ENCODE measurements at regions not wholly inside any gene's neighbourhood (a gene's known extent, or its start where the extent isn't known, plus 50 kb on each side); places are given as distances from the start of the nearest gene placed in this dataset.
"Not testable (repeated sequence)": the region's sequence is repeated elsewhere in the genome, so short reads cannot be mapped to it uniquely, and the experiment has no call there.

DNA sequence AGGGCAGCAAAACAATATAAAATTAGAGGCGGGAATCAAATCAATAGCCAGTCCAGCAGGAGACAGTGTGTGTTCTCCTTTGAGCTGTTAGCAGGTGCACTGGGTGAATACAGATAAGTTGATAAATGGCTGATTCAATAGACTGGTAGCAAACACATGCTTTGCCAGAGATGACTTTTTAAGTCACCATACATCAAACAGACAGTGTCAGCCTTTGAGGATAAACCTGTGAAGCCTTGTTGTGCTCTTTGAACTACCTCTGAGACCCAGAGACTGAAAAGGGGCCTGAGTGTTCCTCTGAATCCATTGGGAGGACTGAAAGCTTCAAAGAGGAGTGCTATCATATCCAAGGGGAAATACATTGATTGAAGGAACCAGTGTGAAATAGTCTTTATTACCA, 301.9 kb downstream of the RASEF start:
- no peak for DNase-seq

DNA sequence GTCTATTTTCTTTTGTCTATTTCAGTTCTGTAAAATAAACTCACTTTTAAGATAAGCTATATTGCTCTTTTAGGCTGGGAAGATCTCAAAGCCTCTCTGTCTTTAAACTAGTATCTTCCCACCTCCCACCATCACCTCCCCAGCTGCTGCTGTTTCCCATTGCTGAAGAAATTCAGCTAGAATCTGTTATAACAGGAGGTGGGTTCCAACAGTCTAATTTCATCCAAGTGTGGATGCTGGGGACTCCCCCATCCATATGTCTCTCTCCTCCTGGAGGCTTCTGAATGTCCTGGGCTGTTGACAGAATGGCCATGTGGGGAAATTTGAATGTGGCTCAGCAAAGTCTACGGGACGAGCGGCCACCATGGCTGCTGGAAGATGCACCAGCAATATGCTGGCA, 301.0 kb downstream of the RASEF start:
- DNase-seq = no peak

DNA sequence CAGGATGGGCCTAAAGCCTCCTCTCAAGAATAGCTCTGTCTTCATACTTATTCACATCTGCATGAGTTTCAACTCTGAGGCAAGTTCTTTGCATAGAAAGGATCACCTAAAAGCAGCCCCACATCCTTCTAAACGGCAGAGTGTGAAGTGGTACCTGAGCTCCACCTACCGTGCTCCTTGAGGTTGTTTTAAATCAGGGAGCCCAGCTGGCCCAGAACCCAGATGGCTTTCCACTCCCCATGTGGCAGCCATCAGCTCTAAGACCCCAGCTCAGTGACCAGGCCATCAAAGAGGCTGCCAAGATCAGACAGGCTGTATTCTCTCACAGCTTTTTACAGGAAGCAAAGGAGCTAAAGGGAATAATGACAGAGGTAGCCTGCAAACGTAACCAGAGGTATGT, 299.3 kb downstream of the RASEF start:
- DNase-seq = no peak

DNA sequence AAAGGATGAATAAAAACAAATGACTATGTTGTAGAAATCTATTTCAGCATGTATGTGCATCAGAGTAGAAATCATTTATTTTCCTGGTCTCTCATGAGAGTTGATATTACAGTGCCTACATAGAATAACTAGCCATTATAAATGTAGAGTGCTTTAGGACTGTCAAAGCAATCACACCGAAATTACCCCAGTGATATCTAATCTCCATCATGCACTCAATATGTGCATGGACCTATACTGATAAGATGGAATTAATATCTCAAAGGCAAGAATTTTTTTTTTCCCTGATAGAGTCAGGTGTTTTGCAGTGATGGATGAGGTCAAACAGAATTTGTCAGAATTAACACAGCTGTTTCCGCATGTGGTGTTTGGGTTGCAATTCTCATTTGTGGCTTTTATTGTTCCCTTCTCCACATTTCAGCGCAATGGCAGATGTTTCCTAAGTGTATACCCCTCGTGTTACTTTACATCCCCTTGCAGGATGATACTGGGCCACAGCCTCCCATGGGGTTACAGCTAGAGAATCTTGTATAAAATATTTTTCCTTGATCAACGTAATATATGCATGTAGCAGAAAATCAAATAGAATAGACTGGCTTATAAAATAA, 298.8 kb downstream of the RASEF start:
- no peak for DNase-seq

DNA sequence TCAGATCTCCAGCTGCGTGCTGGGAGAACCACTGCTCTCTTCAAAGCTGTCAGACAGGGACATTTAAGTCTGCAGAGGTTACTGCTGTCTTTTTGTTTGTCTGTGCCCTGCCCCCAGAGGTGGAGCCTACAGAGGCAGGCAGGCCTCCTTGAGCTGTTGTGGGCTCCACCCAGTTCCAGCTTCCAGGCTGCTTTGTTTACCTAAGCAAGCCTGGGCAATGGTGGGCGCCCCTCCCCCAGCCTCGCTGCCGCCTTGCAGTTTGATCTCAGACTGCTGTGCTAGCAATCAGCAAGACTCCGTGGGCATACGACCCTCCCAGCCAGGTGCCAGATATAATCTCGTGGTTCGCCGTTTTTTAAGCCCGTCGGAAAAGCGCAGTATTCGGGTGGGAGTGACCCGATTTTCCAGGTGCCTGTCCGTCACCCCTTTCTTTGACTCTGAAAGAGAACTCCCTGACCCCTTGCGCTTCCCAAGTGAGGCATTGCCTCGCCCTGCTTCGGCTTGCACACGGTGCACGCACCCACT, 288.2 kb downstream of the RASEF start:
- not testable (repeated sequence) for DNase-seq

DNA sequence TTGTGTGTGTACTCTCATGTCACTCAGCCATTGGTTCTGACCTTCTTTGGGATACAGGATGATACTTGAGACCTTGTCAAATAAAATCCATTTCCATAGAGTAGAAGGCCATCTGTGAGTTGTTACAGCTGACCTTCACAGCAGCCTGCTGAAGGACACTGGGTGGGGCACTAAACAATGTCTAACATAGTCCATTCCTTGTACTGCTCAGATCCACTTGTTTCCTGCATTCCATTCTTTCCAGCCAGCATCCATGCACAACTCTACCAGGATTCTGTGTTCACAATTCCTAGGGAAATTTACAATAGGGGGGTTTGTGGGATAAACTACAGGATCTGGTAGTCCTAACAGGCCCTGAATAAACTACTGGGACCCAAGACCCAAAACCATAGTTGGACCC, 286.4 kb downstream of the RASEF start:
- no peak for DNase-seq

DNA sequence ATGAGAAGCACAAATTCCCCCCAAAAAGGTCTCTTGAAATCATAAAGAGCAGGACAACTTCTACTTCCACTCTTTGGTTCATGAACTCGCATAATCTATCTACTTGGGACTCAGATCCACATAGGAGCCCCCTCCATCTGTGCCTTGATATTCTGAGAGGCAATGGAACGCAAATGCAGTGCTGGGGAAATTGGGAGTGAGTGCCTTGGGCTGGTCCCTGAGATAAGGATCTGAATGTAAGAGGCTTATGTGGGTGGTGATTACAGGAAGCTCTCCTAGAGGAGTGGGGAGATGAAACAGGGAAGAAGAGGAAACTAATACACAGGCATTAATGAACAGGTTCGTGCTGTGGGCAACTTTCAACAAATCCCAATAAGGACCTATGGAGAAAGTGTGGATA, 285.6 kb downstream of the RASEF start:
- DNase-seq = no peak

DNA sequence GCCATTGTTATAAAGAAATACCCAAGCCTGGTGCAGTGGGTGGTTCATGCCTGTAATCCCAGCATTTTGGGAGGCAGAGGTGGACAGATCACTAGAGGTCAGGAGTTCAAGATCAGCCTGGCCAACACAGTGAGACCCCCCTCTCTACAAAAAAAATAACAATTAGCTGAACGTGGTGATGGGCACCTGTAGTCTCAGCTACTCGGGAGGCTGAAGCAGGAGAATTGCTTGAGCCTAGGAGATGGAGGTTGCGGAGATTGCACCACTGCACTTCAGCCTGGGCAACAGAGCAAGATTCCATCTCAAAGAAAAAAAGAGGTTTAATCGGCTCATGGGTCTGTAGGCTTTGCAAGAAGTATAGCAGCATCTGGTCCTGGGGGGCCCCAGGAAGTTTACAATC, 284.0 kb downstream of the RASEF start:
- DNase-seq = not testable (repeated sequence)

DNA sequence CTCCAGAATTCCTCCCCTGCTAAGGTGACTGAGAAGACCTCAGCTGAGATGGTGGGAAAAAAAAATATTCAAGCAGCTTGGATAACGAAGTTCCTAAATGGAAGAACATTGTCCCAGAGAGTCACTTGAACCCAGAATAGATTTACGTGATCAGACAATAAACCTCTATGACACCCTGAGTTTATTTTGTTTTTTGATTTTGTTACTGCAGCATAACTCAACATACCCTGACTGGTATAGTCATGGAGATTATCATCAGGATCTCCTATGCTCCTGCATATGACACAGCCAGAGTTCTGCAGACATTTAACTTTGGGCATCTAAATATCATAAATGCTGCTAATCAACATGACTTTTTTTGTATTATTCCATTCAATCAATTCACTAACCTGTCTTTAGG, 282.9 kb downstream of the RASEF start:
- no peak for DNase-seq

DNA sequence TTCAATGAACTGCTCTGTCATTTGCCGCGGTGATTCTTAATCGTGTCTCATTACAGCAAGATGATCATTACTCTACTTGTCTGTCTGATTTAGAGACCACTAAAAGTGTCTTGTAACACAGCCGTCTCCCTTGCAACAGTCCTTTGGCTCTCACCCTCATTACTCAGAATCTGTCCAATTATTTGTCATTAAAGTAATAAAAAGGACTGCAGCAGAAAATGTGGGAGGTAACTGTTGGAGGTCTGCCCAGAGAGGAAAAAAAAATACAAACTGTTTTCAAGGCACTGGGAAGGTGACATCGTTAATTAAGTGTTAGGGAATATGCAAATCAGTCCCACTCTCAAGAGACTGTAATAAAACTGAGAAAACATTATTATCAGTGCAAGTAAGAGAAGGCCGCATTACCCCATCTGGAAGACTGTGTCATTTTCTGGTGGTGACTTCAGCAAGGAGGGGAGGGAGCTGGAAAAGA, 281.0 kb downstream of the RASEF start:
- no peak for DNase-seq

DNA sequence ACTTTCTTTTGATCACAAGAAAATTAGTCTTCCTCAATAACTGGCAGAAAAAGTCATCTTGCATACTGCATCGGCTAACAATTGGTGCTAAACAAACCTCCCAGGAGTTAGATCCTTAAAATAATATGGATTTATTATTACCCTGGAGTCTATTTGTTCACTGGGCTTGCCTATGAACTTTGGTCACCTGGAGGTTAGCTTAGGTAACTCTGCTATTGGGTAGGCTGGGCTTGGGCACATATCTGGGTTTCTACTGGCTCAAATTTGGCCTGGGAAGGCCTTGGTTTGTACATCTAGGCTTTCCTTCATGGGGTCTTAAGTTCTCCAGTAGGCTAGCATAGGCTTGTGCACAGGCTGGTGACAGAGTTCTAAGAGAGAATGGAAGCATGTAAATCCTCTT, 279.9 kb downstream of the RASEF start:
- DNase-seq = no peak

DNA sequence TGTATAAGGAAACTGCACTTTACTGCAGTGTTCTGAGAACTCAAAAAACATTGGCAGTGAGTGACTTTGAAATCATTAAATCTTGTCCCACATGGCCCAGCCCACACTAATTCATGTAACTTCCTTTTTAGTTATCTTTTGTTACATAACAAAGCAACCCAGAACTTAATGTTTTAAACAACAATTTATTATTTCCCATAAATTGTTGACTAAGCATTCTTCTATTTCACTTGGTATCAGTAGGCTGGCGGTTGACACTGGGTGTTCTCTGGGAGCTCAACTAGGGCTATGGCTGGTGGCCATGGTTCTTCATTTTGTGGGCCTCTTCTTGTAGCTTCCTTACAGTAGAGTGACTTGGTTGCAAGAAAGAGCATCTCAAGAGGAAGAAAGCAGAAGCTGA, 278.4 kb downstream of the RASEF start:
- no peak for DNase-seq

DNA sequence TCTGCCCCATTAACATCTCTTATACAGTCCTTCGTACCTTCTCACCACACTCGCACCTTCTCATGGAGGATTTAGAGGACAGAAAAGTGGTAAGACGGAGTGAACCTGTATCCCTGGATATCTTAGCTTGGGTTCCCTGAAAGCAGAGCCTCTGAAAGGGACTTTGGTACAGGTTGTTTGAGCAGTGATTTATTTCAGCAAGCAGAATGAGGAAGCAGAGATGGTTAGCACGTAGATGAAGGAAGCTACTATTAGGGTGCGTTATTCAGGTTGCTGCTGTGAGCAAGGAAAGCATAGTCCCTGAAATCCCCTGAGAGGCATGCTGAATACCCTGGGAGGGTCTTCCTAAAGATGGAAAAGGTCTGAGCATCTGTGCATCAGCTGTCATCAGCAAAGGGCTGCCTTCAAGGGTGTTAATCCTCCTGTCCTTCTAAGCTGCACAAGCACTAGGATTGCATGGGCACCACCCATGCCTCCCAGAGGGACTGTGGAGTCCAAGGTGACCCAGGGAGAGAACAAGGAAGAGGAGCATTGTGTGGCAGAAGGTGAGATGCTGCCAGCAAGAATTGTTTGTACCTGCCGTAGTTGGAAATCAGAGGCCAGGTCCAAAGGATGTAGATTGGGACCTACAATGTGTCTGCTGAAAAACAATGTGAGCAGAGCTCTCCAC, 273.7 kb downstream of the RASEF start:
- DNase-seq = no peak

DNA sequence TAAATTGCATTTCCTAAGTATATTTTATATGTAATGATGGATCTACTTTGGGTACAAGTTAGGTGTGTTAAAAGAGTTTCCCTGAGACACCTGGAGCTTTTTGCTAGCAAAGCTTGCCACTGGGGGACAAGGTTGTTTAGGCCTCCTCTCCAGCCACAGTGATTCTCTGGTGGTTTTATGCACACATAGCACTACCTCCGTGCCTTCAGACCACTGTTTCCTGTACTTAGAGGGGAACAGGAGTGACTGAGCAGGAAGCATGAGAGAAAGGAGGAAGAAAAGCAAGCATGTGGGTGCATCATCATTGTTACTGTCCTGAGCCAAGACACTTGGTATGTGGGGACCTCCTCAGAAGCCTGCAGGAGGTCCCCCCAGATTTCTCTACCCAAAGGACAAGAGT, 272.1 kb downstream of the RASEF start:
- DNase-seq = no peak

DNA sequence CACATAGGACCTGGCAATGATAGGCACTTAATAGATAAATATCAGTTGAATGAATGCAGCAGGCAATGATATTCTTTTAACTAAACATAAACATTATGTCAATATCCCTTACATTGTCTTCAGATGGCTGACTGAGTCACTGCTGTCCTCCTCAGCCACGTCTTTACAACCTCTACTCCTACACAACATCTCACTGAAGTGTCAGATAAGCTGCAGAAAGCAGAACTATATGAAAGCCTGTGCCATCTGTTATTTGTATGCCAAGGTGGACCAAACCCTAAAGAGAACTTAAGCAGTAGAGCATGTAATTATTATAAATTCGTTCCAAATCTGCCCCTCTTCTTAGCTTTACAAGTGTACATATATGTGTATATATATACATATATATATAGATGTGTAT, 271.2 kb downstream of the RASEF start:
- DNase-seq = no peak

DNA sequence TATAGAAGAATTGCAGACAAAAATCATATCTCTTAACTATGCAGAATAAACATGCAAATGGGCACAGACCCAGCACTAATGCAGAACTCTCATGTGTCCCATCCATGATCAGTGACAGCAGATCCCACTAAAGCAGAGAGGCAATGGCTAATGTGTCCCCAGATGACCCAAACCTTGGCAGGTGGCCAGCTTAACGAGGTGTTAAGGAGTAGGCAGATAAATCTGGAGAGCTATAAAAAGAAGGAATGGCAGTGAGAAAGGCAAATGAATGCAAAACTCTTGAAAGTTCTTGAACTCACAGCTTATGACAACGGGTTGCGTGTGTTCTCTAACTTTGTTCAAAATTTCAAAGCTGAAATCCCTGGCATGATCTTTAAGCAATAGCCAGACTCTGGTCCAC, 265.4 kb downstream of the RASEF start:
- no peak for DNase-seq

DNA sequence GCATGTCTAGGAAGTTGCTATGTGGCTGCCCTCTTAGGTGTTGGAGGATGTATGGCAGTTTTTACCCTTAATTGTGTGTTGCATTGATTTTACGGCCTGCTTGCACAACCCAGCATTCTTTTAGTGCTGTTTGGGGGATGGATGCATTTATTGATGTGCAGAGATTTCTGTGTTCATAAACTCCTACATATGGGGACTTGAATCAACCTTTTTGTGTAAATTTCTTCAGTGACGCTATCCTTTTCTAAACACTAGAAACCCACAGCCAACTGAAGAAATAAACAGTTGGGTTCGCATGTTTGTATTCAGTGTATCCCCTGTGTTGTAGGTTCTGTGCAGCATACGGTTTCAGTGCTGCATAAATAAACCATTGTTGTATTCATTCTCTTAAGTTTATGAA, 263.7 kb downstream of the RASEF start:
- DNase-seq = no peak

DNA sequence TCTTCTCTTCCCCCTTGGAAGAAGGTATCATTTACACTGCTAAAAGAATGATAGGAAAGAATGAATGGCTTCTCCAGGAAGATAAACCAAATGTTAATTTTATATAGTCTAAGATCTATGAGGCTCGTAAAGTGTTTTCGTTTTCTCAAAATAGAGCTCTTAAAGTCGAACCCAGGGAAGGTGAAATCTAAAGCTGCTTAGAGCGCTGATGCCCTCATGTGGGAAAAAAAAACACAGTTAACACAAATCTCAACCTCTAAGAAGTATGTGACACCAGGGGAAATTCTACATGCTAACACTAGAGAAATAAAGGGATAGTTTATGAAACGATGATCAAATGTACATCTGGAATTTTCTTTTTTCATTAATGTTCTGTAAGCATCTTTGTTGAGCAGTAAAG, 257.9 kb downstream of the RASEF start:
- DNase-seq = no peak

DNA sequence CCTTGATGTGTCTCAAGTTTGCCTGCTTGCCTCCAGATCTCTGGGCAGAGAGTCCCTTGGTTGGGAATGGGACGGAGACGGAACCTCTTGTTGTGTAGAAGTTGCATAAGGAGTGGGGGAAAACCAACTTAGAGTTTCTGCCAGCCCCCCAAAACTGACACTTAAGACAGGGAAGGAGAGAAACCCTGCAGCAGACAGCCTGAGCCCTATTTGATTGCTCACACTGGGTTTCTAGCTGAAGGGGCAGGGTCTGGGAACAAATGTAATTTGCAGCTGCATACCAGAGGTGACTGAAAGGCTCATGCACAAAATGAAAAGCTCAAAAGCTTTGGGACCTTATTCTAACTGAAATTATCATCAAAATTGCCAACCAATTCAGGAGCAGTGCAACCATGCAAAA, 254.5 kb downstream of the RASEF start:
- DNase-seq = no peak

DNA sequence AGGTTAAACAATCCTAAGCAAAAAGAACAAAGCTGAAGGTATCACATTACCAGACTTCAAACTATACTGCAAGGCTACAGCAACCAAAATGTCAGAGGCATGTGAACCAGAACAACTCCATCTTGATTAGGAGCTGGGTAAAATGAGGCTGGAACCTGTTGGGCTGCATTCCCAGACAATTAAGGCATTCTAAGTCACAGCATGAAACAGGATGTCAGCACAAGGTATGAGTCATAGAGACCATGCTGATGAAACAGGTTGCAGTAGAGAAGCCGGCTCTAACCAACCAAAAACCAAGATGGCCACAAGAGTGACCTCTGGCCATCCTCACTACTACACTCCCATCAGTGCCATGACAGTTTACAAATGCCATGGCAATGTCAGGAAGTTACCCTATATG, 252.0 kb downstream of the RASEF start:
- DNase-seq = no peak

DNA sequence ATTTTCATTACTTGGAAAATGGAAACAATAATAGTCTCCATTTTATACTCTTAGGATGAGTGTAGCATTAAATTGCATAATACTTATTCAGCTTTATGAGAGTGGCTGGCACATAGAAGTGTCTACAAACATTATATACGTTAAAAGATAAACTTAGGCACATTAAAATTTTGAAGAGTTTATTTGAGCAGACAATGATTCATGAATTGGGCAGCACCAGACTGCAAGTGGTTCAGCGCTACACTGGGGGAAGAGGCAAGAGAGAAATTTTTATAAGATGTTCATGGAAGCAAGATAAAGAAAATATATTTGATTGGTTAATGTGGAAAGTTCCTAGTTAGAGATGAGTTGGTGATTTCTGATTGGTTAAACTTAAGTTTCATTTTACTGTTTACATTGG, 243.7 kb downstream of the RASEF start:
- DNase-seq = no peak

DNA sequence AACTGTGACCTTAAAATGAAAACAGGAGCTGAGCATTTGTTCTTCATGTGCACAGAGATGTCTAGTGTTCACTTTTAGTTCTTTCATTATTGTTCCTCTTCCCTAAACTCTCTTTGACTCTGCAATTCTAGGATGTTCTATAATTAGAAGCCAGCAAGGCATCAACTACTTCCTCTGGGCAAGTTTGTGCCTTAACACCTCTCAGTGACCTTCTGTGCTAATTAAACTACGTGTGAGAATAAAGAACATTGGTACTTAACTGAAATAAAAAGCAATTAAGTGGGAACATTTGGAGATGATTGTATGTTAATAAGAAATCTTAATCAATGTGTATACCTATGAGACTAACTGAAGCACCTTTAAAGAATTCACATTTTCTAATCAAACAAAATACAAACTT, 242.8 kb downstream of the RASEF start:
- DNase-seq = no peak

DNA sequence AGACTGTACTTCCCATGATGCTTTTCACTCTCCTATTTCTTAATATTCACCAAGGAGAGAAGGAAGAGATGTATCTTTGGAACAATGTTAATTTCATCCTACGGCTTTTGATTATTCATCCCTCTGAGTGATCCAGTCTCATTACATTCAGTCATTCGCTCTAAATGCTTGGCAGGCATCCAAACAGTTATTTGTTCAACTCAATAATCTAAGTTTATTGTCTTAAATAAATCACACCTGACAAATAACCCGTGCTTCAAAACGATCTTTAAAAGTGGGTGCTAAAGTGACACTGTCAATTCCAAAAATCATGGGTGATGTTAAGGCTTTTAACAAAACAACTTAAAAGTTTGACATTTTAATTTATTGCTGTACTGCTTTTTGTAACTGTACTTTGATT, 233.1 kb downstream of the RASEF start:
- DNase-seq = no peak

DNA sequence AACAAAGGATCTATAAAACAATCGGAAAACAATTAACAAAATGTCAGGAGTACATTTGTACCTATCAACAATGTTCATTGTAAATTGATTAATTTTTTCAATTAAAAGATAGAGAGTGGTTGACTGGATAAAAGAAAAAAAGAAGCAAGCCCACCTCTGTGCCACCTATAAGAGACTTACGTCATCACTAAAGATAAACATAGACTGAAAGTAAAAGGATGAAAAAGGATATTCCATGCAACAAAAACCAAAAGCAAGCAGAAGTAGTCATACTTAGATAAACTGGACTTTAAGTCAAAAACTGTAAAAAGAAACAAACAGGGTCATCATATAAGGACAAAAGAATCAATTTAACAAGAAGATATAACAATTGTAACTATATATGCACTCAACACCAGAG, 197.4 kb downstream of the RASEF start:
- DNase-seq = no peak

Measured in CD4-positive, alpha-beta T cell treated with Interleukin-17A for 1 hour (primary cell).